T-helper 22 cell (primary cell): ENCODE measurements at regions not wholly inside any gene's neighbourhood (a gene's known extent, or its start where the extent isn't known, plus 50 kb on each side); places are given as distances from the start of the nearest gene placed in this dataset.
"Not testable (repeated sequence)": the region's sequence is repeated elsewhere in the genome, so short reads cannot be mapped to it uniquely, and the experiment has no call there.

Experiments used
- DNase-seq: peaks from one replicate; pipeline ENCODE4 v3.0.0-alpha.2; 2020; ENCODE audit warnings: low read depth

DNA sequence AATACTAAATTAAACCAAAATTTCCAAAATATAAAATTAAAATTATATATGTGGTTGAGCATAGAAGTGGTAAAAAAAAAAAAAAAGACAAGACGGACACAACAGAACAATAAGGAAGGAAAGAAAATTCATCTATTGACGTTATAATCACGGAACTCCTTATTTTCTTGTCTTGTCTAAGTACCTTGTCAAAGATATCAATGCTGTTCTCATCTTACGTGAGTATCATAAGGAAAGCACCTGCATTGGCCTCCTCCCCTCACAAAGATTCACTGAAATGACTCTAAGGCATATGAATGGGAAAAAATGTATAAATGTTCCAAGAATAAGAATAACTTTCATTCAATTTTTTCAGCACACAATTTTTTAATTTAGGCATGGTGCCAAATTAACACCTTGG, 135.4 kb downstream of the PPP1R3A start:
- no peak for DNase-seq

DNA sequence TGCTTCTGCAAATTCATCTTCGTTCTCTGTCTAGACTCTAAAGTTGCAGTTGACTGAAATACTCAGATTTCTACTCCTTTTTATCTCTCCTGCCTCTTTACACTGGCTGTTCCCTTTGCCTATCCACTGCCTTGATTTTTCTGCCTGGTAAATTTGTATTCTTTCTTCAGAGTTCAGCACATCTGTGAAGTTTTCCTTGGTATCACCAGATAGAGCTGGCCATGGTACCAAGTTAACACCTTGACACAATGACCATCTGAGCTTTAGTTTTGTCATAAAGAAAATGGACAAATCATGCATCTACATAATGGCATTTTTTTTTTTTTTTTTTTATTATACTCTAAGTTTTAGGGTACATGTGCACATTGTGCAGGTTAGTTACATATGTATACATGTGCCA, 143.0 kb downstream of the PPP1R3A start:
- DNase-seq: no peak

DNA sequence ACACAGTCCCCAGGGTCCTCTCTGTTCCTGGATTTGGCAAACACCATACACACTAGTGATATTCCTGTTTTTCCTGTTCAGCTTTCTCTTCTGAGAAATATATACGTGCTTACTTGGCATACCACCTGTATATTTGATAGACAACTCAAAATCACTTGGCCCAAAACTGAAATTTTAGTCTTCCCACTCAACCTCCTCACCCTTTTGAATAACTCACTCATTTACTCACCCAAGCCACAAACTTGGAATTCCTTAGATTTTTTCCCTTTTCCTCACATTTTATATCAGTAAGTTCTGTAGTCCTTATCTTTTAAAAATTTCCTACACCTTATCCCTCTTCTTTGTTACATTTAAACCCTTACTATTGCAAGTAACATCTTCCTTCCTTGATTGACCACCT, 143.4 kb downstream of the PPP1R3A start:
- DNase-seq: no peak

DNA sequence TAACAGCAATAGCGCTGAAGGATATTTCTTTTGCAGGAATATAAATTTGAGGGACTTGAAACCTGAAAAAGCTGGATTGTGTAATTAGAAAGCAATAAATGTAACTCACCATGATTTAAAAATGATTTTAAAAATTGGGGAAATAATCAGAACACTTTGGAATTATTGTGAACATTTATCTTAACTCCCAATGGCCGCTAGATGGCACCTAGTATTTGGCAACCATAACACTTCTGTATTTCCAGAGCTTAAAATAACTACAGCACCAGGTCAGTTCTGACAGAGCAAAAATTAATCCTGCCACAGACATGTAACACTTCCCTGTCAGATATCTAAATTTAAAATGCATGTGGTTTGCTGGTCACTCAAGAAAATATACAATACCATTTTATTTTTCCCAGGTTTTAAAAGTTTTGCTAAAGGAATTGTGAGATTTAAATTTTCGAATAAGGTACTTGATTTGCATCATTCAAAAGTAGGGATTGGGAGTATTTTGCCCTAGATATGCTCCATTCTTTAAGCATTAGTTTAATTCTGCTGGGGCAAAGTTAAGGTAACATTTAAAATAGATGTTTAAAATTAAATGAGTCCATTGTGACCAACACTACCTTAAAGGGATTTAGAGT, 144.5 kb downstream of the PPP1R3A start:
- DNase-seq: no peak

DNA sequence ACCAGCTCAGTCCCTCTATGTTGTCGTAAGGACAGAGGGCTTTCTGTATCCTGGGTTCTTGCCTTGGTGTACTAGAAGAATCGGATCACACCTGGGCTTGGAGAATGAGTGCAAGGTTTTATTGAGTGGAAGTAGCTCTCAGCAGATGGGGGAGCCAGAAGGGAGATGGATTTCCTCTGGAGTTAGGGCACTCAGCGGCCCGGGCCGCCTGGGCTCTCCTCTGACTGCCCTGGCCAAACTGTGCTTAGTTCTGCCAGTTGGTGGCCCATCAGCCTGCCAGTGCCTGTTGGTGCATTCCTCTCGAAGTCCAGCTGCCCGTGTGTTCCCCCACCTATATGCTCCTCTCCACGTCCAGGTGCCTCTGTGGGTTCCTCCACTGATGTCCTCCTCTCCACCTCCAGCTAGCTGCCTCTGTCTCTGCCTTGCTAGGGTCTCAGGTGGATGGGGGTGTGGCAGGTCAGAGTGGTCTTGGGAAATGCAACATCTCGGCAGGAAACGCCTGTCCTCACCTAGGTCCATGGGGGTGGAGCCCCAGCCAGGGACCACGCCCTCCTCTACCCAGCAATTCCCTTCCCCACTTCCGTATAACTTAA, 148.6 kb downstream of the PPP1R3A start:
- no peak for DNase-seq

GRCh38 chr7:113768387-113768786, 150.4 kb downstream of the PPP1R3A start:
- DNase-seq: no peak

GRCh38 chr7:113764401-113765035, 154.3 kb downstream of the PPP1R3A start:
- no peak for DNase-seq

DNA sequence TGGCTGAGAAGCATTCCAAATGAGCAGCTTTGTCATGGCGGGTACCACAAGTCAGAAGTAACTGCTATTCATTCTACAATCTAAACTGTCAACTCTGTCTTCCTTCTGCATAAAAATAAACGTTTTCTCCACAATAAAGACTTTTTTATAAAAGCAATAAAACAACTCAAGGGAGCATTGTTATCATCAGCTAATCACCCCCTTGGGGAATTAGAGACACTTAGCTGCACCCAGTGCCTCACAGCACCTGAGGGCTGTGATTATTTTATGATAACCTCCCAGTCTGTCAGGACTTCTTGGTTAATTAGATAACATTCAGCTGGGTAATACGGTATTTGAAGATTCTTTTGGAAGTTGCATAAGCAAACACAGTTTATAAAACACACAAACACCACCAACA, 155.6 kb downstream of the PPP1R3A start:
- DNase-seq: no peak

GRCh38 chr7:113756250-113756649, 162.6 kb downstream of the PPP1R3A start:
- DNase-seq: no peak

DNA sequence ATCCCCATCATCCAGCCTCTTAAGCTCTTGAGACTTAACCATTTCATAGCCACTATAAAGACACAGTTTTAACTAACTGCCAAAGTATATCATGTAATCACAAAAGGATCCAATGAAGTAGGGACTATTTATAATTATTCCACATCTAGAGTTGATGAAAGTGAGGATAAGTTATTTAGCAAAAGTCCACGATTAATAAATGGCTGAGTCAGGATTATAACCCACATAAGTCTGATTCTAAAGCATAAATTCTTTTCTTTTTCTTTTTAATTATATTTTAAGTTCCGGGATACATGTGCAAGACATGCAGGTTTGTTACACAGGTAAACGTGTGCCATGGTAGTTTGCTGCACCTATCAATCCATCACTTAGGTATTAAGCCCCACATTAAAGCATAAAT, 166.1 kb downstream of the PPP1R3A start:
- no peak for DNase-seq

DNA sequence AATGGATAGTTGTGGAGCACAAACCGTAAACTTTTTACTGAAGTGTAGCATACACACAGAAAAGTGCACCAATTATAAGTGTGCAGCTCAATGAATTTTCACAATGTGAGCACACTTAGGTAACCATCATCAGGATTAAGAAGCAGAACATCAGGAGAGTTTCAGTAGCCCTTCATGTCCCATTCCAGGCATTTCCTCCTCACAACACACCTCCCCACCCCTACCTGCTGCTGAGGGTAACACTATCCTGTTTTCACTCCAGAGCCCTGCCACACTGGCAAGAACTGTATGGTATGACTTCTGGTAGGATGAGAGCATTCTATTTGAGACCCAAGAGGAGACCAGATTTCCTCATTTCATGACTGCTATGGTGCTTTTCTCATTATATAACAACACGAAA, 166.5 kb downstream of the PPP1R3A start:
- DNase-seq: no peak

GRCh38 chr7:113751547-113751946, 167.3 kb downstream of the PPP1R3A start:
- DNase-seq: no peak

- DNase-seq: not testable (repeated sequence)
These were observed 170.4 kb downstream of the PPP1R3A start for GRCh38 chr7:113748385-113748784.

DNA sequence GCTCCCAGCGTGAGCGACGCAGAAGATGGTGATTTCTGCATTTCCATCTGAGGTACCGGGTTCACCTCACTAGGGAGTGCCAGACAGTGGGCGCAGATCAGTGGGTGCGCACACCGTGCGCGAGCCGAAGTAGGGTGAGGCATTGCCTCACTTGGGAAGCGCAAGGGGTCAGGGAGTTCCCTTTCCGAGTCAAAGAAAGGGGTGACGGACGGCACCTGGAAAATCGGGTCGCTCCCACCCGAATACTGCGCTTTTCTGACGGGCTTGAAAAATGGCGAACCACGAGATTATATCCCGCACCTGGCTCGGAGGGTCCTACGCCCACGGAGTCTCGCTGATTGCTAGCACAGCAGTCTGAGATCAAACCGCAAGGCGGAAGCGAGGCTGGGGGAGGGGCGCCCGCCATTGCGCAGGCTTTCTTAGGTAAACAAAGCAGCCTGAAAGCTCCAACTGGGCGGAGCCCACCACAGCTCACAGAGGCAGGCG, 175.8 kb downstream of the PPP1R3A start:
- not testable (repeated sequence) for DNase-seq

- DNase-seq: no peak
These were observed 176.4 kb downstream of the PPP1R3A start for GRCh38 chr7:113742377-113742776.

- no peak for DNase-seq
These were observed 187.2 kb downstream of the PPP1R3A start for GRCh38 chr7:113731571-113731970.

GRCh38 chr7:113730309-113730955, 188.4 kb downstream of the PPP1R3A start:
- DNase-seq: no peak

- no peak for DNase-seq
These were observed 191.3 kb downstream of the PPP1R3A start for GRCh38 chr7:113727486-113727885.

- no peak for DNase-seq
These were observed 196.8 kb downstream of the PPP1R3A start for GRCh38 chr7:113722006-113722405.

- no peak for DNase-seq
These were observed 201.1 kb downstream of the PPP1R3A start for GRCh38 chr7:113717739-113718138.

DNA sequence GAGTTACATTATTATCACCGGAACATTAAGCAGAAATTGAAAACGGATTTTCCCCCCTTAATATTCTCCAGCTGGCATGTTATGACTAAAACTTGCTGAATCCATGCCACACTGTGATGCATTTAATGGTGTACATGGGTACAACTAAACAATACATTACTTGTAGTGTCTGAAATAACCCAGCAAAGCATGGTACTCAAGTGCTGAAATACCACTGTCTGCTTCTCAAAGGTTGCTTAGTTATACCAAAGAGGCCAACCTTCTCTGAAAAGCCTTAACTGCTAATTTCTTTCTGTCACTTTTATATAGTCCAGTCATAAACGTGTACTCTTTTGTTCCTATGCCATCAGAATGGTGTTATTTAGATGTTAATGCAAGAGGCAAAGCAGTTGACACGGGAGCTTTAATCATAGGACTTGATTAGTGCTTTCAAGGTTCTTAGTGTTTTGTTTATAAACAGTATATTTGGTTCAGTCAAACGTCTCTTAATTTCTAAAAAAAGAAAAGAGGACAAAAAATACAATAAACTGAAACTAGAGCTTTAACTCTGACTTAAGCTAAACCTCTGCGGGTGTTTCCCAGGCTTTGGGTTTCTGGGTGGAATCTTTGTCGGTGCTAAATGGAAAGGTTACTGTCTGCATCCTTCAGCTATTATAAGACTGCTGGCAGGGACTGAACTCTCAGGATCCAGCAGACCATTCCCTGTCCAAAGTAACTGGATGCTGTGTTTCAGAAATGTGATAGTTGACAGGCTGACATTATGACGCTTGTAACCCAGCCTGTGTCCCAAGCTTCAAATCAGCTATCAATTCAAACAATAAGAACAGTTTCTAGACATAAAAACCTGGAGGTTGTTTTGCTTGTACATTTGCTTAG, 202.6 kb downstream of the PPP1R3A start:
- no peak for DNase-seq

GRCh38 chr7:113715262-113715661, 203.5 kb downstream of the PPP1R3A start:
- DNase-seq: no peak
